Upper lobe of right lung (tissue), 1 donor: ENCODE measurements at regions not wholly inside any gene's neighbourhood (a gene's known extent, or its start where the extent isn't known, plus 50 kb on each side); places are given as distances from the start of the nearest gene placed in this dataset.
"Not testable (repeated sequence)": the region's sequence is repeated elsewhere in the genome, so short reads cannot be mapped to it uniquely, and the experiment has no call there.

Experiments
- ATAC-seq: fragments of 200-7000 bp; cut with Tn5 transposase; one replicate; pipeline ENCODE4 v1.9.1; 2020; ENCODE audit warnings: mild to moderate bottlenecking, moderate library complexity
- DNase-seq: peaks from one replicate; pipeline ENCODE4 v3.0.0-alpha.2; 2020
- H3K27ac ChIP-seq: fragments of 200-600 bp; one replicate; pipeline ENCODE4 v1.8.0; 2022
- H3K27me3 ChIP-seq: fragments of 200-600 bp; one replicate; pipeline ENCODE4 v1.8.0; 2022; ENCODE audit warnings: mild to moderate bottlenecking
- H3K36me3 ChIP-seq: fragments of 200-600 bp; one replicate; pipeline ENCODE4 v1.8.0; 2022
- H3K4me1 ChIP-seq: fragments of 200-600 bp; one replicate; pipeline ENCODE4 v1.8.0; 2022
- H3K4me3 ChIP-seq: fragments of 200-600 bp; one replicate; pipeline ENCODE4 v1.8.0; 2022; ENCODE audit warnings: mild to moderate bottlenecking
- H3K9me3 ChIP-seq: fragments of 200-600 bp; one replicate; pipeline ENCODE4 v1.8.0; 2022
- CTCF ChIP-seq: fragments of 200-600 bp; IDR thresholded peaks from one replicate; pipeline ENCODE4 v1.8.0; 2022; ENCODE audit warnings: antibody characterized with exemption
- intact Hi-C: fragments of 100-400 bp; cut with DNase I; formaldehyde crosslinking; loops from one replicate; pipeline ENCODE4 v1.11.0; 2022
- donor health status: DM: no; HTN: yes; CAD: no; lungs with severe emphysema.

DNA sequence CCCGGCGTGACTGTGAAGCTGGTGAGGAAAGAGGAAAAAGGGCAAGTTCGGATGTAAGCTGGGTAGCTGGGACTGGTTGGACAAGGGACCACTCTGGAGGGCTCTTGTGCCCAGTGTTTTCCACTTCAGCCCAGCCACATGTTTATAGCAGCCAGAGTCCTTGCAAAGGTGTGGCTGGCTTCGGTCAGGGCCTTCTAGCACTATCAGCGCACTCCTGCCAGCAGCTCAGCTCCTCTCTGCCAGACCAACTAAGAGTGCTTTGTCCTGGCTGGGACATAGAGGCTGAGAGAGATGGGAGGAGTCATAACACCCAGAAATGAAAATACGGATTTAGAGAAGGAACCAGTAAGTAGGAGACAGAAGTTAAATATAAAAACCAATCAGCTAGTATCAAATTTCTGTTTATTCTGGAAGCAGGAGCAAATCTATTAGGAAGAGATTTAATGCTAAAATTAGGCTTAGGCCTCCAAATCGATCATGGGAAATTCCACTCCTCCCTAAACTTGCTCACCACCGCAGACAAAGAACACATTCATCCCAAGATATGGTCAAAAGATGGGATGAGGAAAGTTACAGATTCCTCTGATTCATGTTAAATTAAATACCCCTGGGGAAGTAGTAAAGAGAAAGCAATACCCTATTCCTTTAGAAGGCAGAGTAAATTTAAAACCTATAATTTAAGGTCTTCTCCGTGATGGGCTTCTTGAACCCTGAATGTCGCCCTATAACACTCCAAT, 135.0 kb downstream of the RALA start:
- H3K27me3 ChIP-seq, result no peaks in the 10 kb centered on the region
- no peak overlapping the region for H3K4me3 ChIP-seq
- intact Hi-C loops, result no loop called here
- no peaks in the 10 kb centered on the region for H3K4me1 ChIP-seq
- no peaks in the 10 kb centered on the region for H3K36me3 ChIP-seq
- no peak for TF ChIP-seq CTCF
- DNase-seq (peak; percentile 66), ATAC-seq (peak; percentile 90)
- H3K27ac ChIP-seq, result no peak overlapping the region
- no peaks in the 10 kb centered on the region for H3K9me3 ChIP-seq

- no peak for TF ChIP-seq CTCF
- Histone ChIP-seq H3K27me3 (no peaks in the 10 kb centered on the region), H3K4me3 (no peak overlapping the region), H3K4me1 (no peaks in the 10 kb centered on the region), H3K27ac (no peak overlapping the region), H3K9me3 (no peaks in the 10 kb centered on the region), H3K36me3 (no peaks in the 10 kb centered on the region)
- ATAC-seq, result no peak
- intact Hi-C loops, result no loop called here
- DNase-seq, result no peak
Measured at GRCh38 chr7:39761449-39761848, 138.1 kb downstream of the RALA start.

- ATAC-seq, H3K36me3 ChIP-seq, intact Hi-C loops, H3K27ac ChIP-seq, H3K4me3 ChIP-seq, H3K27me3 ChIP-seq, H3K4me1 ChIP-seq, DNase-seq, H3K9me3 ChIP-seq: not testable (repeated sequence)
Measured at GRCh38 chr7:39762466-39762865, 139.1 kb downstream of the RALA start.

GRCh38 chr7:39762881-39763280, 139.5 kb downstream of the RALA start:
- H3K4me1 ChIP-seq, H3K27ac ChIP-seq, DNase-seq, intact Hi-C loops, H3K36me3 ChIP-seq, H3K4me3 ChIP-seq, H3K27me3 ChIP-seq, ATAC-seq, H3K9me3 ChIP-seq: not testable (repeated sequence)

- H3K27me3 ChIP-seq, DNase-seq, H3K4me3 ChIP-seq, H3K36me3 ChIP-seq, ATAC-seq, H3K27ac ChIP-seq, H3K9me3 ChIP-seq, H3K4me1 ChIP-seq, intact Hi-C loops: not testable (repeated sequence)
Measured at GRCh38 chr7:39765833-39766232, 142.5 kb downstream of the RALA start.

GRCh38 chr7:39768439-39768838, 145.1 kb downstream of the RALA start:
- H3K4me1 ChIP-seq, H3K27me3 ChIP-seq, H3K36me3 ChIP-seq, H3K4me3 ChIP-seq, ATAC-seq, H3K9me3 ChIP-seq, DNase-seq, intact Hi-C loops, H3K27ac ChIP-seq: not testable (repeated sequence)

GRCh38 chr7:39774341-39774851, 151.0 kb downstream of the RALA start:
- H3K27me3 ChIP-seq, H3K36me3 ChIP-seq, H3K4me3 ChIP-seq, ATAC-seq, DNase-seq, H3K9me3 ChIP-seq, intact Hi-C loops, H3K27ac ChIP-seq, H3K4me1 ChIP-seq: not testable (repeated sequence)

GRCh38 chr7:39781557-39781956, 158.2 kb downstream of the RALA start:
- H3K4me1 ChIP-seq, H3K9me3 ChIP-seq, ATAC-seq, intact Hi-C loops, H3K27me3 ChIP-seq, H3K4me3 ChIP-seq, H3K27ac ChIP-seq, DNase-seq: not testable (repeated sequence)
- peaks cover 12% of the 10 kb centered on the region for H3K36me3 ChIP-seq

DNA sequence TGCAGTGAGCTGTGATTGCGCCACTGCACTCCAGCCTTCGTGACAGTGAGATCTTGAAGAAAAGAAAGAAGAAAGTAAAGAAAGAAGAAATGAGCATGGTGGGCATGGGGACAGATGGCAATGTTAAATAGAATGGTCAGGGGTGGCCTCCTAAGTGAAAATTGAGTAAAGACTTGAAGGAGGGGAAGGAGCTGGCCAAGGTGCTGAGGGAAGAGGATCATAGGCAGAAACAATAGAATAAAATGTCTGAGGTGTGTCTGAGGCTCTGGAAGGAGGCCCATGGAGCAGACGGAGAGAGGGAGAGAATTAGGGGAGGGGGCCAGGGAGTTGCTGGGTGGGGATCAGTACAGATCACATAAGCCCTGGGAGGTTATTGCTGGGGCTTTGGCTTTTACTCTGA, 163.1 kb downstream of the RALA start:
- H3K9me3 ChIP-seq, H3K27me3 ChIP-seq, H3K4me1 ChIP-seq, ATAC-seq, H3K27ac ChIP-seq, intact Hi-C loops, DNase-seq, H3K36me3 ChIP-seq, H3K4me3 ChIP-seq: not testable (repeated sequence)

GRCh38 chr7:39791035-39791434, 159.0 kb upstream of the CDK13 start:
- intact Hi-C loops, H3K4me1 ChIP-seq, H3K27ac ChIP-seq, ATAC-seq, H3K4me3 ChIP-seq, DNase-seq, H3K36me3 ChIP-seq, H3K9me3 ChIP-seq, H3K27me3 ChIP-seq: not testable (repeated sequence)

DNA sequence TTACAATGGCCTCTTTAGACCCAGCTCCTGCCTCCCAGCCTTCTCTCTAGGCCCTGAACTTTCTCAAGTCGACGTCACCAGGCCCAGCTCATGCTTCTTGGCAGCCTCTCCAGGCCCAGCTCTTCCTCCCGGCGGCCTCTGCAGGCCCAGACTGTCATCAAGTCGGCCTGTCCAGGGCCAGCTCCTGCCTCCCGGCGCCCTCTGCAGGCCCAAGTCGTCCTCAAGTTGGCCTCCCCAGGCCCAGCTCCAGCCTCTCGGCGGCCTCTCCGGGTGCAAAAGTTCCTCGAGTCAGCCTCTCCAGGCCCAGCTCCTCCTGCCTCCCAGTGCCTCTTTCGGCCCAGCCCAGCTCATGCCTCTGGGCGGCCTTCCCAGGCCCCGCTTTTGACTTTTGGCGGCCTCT, 158.1 kb upstream of the CDK13 start:
- H3K27ac ChIP-seq, H3K36me3 ChIP-seq, H3K4me1 ChIP-seq, DNase-seq, H3K4me3 ChIP-seq, intact Hi-C loops, H3K9me3 ChIP-seq, ATAC-seq, H3K27me3 ChIP-seq: not testable (repeated sequence)

GRCh38 chr7:39793026-39793425, 157.0 kb upstream of the CDK13 start:
- intact Hi-C loops, H3K4me3 ChIP-seq, ATAC-seq, H3K9me3 ChIP-seq, H3K4me1 ChIP-seq, DNase-seq, H3K27ac ChIP-seq, H3K36me3 ChIP-seq, H3K27me3 ChIP-seq: not testable (repeated sequence)

DNA sequence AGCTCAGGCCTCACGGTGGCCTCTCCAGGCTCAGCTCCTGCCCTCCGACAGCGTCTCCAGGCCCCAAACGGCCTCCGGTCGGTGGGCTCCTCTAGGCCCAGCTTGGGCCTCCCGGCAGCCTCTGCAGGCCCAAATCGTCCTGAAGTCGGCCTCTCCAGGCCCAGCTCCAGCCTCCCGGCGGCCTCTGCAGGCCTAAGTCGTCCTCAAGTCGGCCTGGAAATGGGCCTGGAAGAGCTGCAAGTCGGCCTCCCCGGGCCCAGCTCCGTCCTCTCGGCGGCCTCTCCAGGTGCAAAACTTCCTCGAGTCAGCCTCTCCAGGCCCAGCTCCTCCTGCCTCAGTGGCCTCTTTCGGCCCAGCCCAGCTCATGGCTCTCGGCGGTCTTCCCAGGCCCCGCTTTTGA, 156.2 kb upstream of the CDK13 start:
- H3K36me3 ChIP-seq, DNase-seq, H3K27ac ChIP-seq, intact Hi-C loops, H3K4me3 ChIP-seq, ATAC-seq, H3K27me3 ChIP-seq, H3K4me1 ChIP-seq, H3K9me3 ChIP-seq: not testable (repeated sequence)
